NCI-H345 (cell line): ENCODE measurements at regions not wholly inside any gene's neighbourhood (a gene's known extent, or its start where the extent isn't known, plus 50 kb on each side); places are given as distances from the start of the nearest gene placed in this dataset.
"Not testable (repeated sequence)": the region's sequence is repeated elsewhere in the genome, so short reads cannot be mapped to it uniquely, and the experiment has no call there.

ENCODE experiments used
- DNase-seq: peaks from one replicate; lab custom pipeline; 2025; lab: John Stamatoyannopoulos, UW

GRCh38 chr14:48398675-48399282 lies 723.4 kb upstream of the MDGA2 start:
- peak; percentile 42 for DNase-seq

DNA sequence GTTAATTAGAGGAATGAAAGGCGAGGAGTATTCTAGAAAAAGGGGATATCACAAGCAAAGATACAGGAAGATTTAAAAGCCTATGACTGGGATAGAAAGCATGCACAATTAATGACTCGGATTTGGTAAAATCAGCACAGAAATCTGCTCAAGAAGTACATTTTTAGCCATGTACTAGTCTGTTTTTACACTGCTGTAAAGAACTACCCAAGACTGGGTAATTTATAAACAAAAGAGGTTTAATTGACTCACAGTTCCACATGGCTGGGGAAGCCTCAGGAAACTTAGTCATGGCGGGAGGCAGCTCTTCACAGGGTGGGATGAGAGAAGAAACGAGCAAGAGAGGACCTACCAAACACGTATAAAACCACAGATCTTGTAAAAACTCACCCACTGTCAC lies 716.3 kb upstream of the MDGA2 start:
- no peak for DNase-seq

DNA sequence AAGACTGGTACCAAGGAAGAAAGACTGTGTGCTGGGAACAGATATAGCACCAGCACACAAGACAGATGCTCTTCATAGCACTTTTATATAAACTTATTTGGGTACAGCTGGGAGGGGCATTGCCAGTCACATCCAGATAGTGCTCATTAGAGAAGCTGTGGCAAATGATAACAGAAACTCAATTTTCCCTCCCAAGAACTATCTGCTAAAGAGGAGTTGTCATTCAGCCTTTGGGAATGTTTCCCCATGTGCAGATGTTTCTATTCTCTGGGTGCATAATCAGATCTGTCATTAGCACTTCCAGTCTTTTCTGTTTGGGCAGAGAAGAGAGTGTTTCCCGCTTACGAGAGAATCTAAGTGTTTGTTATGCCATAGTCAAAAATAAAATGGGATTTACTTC lies 714.9 kb upstream of the MDGA2 start:
- DNase-seq = no peak

GRCh38 chr14:48384821-48385220 lies 709.4 kb upstream of the MDGA2 start:
- DNase-seq = no peak

GRCh38 chr14:48382961-48383360 lies 707.6 kb upstream of the MDGA2 start:
- no peak for DNase-seq

- DNase-seq = no peak
Observed at GRCh38 chr14:48378541-48378940, 703.1 kb upstream of the MDGA2 start.

DNA sequence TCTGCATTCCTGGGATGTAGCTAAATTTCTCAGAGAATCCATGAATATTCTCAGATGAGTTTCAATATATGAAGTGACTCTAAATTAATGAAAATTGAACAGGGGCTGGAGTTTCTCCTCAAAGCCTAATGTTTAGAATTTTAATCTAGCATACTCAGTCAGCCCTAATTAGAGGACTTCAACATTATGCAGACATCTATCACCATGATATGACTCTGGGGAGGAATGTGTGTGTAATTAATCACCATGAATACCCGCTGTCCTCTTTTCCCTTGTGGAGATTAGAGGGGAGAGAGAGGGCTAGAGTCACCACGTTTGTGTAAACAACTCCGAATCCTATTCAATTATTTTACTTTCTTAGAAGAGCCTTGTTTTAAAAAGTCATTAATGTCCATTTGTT lies 698.6 kb upstream of the MDGA2 start:
- DNase-seq = no peak

- DNase-seq = no peak
Observed at GRCh38 chr14:48350971-48351370, 675.6 kb upstream of the MDGA2 start.

- no peak for DNase-seq
Observed at GRCh38 chr14:48349689-48350088, 674.3 kb upstream of the MDGA2 start.

- DNase-seq = no peak
Observed at GRCh38 chr14:48341069-48341468, 665.7 kb upstream of the MDGA2 start.

- DNase-seq = no peak
Observed at GRCh38 chr14:48333221-48333920, 658.0 kb upstream of the MDGA2 start.

DNA sequence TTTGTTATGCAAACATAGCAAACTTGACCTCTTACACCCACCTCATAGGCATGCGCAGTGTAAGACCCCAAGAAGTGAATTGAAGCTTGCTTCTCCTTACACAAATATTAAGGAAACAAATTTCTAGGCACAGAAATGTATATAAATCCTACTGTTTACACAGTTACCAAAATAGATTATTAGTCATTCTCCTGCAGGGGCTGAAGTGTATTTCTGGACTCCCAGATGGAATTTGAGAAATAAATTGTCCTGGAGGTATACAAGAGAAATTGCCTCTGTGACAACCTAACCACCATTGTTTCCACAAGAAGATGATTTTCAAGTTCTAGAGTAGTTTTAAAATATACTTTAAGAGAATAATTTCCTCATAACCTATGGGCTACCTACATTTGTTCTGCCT lies 656.0 kb upstream of the MDGA2 start:
- DNase-seq = no peak

GRCh38 chr14:48325486-48325885 lies 650.1 kb upstream of the MDGA2 start:
- DNase-seq = no peak

GRCh38 chr14:48323665-48324064 lies 648.3 kb upstream of the MDGA2 start:
- DNase-seq = no peak

DNA sequence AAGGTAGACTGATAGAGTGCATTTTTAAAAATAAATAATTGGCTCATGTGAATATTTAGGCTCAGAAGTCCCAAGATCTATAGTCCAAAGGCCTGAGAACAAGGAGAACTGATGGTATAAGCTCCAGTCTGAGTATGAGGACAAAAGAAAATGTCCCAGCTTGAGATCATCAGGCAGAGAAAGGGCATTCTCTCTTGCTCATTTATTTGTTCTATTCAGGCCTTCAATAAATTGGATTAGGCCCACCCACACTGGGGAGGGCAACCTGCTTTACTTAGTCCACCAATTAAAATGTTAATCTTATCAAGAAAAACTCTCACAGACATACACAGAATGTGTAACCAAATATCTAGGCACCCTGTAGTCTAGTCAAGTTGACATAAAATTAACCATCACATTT lies 644.4 kb upstream of the MDGA2 start:
- no peak for DNase-seq

GRCh38 chr14:48304729-48305128 lies 629.3 kb upstream of the MDGA2 start:
- DNase-seq = no peak

GRCh38 chr14:48289701-48290100 lies 614.3 kb upstream of the MDGA2 start:
- no peak for DNase-seq

- DNase-seq = not testable (repeated sequence)
Observed at GRCh38 chr14:48285217-48285616, 609.8 kb upstream of the MDGA2 start.

DNA sequence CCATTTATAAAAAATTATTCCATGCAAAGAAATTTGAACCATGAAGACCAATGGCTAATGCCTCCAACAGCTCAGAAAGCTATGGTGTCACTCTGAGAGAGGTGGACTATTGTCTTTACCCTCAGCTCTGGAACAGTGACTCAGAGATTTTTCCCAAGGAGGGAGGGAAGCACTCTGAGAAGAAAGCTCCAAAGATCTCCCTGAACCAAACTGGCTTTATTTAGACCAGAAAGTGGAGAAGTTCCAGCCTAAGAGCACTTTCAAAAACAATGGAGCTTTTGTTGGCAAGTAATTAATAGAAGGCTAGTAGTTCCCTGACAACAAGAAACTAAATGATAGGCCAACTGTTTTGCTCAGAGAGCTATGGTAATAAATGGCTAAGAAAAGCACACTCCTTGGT lies 599.9 kb upstream of the MDGA2 start:
- no peak for DNase-seq

DNA sequence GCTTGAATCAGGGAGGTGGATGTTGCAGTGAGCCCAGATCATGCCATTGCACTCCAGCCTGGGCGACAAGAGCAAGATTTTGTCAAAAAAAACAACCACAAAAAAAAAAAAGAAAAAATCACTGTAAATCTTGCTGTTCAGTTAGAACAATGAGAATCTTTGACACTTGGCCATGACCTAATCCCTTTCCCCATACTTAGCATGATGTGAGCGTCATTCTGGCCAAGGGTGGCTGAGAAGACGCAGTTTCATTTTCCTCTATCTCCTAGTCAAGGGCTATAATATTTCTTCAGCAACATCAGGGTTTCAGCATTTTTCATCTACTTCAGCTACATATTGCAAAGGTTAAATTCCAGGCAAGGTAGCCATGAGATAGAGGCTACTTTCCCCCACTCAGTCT lies 599.4 kb upstream of the MDGA2 start:
- DNase-seq = no peak

GRCh38 chr14:48267926-48268325 lies 592.5 kb upstream of the MDGA2 start:
- DNase-seq = not testable (repeated sequence)

GRCh38 chr14:48266201-48266600 lies 590.8 kb upstream of the MDGA2 start:
- not testable (repeated sequence) for DNase-seq

DNA sequence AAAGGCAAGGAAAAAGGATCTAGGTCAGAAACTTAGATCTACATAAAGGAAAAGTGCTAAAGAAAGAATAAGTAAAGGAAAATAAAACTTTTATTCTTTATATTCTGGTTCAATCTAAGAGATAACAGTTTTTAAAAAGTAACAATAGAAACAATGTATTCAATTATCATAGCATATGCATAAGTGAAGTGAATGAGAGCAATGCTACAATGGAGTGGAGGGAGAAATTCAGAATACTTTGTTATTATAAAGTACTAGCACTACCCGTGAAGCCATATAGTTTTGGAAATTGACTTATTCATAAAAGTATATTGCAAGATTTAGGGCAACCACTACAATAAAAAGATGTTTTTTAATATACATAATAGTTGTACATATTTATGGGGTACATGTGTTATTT lies 586.0 kb upstream of the MDGA2 start:
- no peak for DNase-seq
